Trophoblast cell (in vitro differentiated cells and primary cell): ENCODE measurements at regions not wholly inside any gene's neighbourhood (a gene's known extent, or its start where the extent isn't known, plus 50 kb on each side); places are given as distances from the start of the nearest gene placed in this dataset.

Experiments
- DNase-seq, 2 donors: peaks; one replicate each; pipeline ENCODE4 v3.0.0-alpha.2; 2016
- H2AFZ ChIP-seq: 2 replicates; pipeline ENCODE4 v1.6.1; 2013; ENCODE audit warnings: low read length, moderate library complexity, mild to moderate bottlenecking; ENCODE audit not compliant: insufficient read depth, poor library complexity
- H2AK5ac ChIP-seq: 2 replicates; pipeline ENCODE4 v1.6.1; 2013; ENCODE audit warnings: mild to moderate bottlenecking, low read length
- H2BK120ac ChIP-seq: 2 replicates; pipeline ENCODE4 v1.6.1; 2013; ENCODE audit warnings: low read length, mild to moderate bottlenecking, moderate library complexity; ENCODE audit not compliant: insufficient read depth, poor library complexity
- H2BK12ac ChIP-seq: 2 replicates; pipeline ENCODE4 v1.6.1; 2013; ENCODE audit warnings: mild to moderate bottlenecking, low read length, moderate library complexity
- H2BK5ac ChIP-seq: 2 replicates; pipeline ENCODE4 v1.6.1; 2013; ENCODE audit warnings: low read length, low read depth, moderate library complexity, mild to moderate bottlenecking; ENCODE audit not compliant: poor library complexity
- H3K14ac ChIP-seq: 2 replicates; pipeline ENCODE4 v1.6.1; 2013; ENCODE audit warnings: mild to moderate bottlenecking, low read length
- H3K18ac ChIP-seq: 2 replicates; pipeline ENCODE4 v1.6.1; 2013; ENCODE audit warnings: mild to moderate bottlenecking, low read length
- H3K23ac ChIP-seq: 2 replicates; pipeline ENCODE4 v1.6.1; 2013; ENCODE audit warnings: low read length
- H3K27ac ChIP-seq: 2 replicates; pipeline ENCODE4 v1.5.1; 2013; ENCODE audit warnings: low read depth, mild to moderate bottlenecking, inconsistent platforms, low read length, moderate library complexity
- H3K27me3 ChIP-seq: 2 replicates; pipeline ENCODE4 v1.6.1; 2013; ENCODE audit warnings: inconsistent platforms, mild to moderate bottlenecking, low read length, moderate library complexity; ENCODE audit not compliant: insufficient read depth
- H3K36me3 ChIP-seq, 2 experiments: 1 replicate in 1 of 2; 2 replicates in 1 of 2; pipeline ENCODE4 v1.6.1; 2013; ENCODE audit warnings: low read length in 2 of 2, mild to moderate bottlenecking in 2 of 2, moderate library complexity in 1 of 2; ENCODE audit not compliant: insufficient read depth in 2 of 2, control insufficient read depth in 1 of 2
- H3K4ac ChIP-seq: 2 replicates; pipeline ENCODE4 v1.6.1; 2013; ENCODE audit warnings: low read depth, mild to moderate bottlenecking, low read length, moderate library complexity
- H3K4me1 ChIP-seq, 2 experiments: 1 replicate in 1 of 2; 2 replicates in 1 of 2; pipeline ENCODE4 v1.6.1; 2013; ENCODE audit warnings: low read length in 2 of 2, mild to moderate bottlenecking in 2 of 2, moderate library complexity in 1 of 2; ENCODE audit not compliant: insufficient read depth in 2 of 2, control insufficient read depth in 1 of 2
- H3K4me2 ChIP-seq: 2 replicates; pipeline ENCODE4 v1.6.1; 2013; ENCODE audit warnings: inconsistent platforms, mild to moderate bottlenecking, low read length, moderate library complexity
- H3K4me3 ChIP-seq: 2 replicates; pipeline ENCODE4 v1.5.1; 2013; ENCODE audit warnings: mild to moderate bottlenecking, low read depth, low read length, inconsistent platforms
- H3K79me1 ChIP-seq: one replicate; pipeline ENCODE4 v1.6.1; 2013; ENCODE audit warnings: low read length
- H3K79me2 ChIP-seq: 2 replicates; pipeline ENCODE4 v1.6.1; 2013; ENCODE audit warnings: low read length, mild to moderate bottlenecking; ENCODE audit not compliant: control insufficient read depth, insufficient read depth, poor library complexity
- H3K9ac ChIP-seq: 2 replicates; pipeline ENCODE4 v1.6.1; 2013; ENCODE audit warnings: mild to moderate bottlenecking, low read length
- H3K9me3 ChIP-seq: 2 replicates; pipeline ENCODE4 v1.6.1; 2013; ENCODE audit warnings: low read depth, mild to moderate bottlenecking, control low read depth, inconsistent platforms, low read length; ENCODE audit not compliant: insufficient read depth
- H4K12ac ChIP-seq: 2 replicates; pipeline ENCODE4 v1.6.1; 2013; ENCODE audit warnings: low read depth, mild to moderate bottlenecking, low read length, moderate library complexity
- H4K8ac ChIP-seq: 2 replicates; pipeline ENCODE4 v1.6.1; 2013; ENCODE audit warnings: low read depth, mild to moderate bottlenecking, low read length, moderate library complexity
- H4K91ac ChIP-seq: one replicate; pipeline ENCODE4 v1.6.1; 2013; ENCODE audit warnings: low read depth, mild to moderate bottlenecking, low read length, moderate library complexity
- WGBS: extraction: QIAGEN DNeasy Blood & Tissue Kit; methylation state at CpG from one replicate; pipeline ENCODE4 v1.1.7; 2013; ENCODE audit warnings: missing lambda C conversion rate; ENCODE audit not compliant: insufficient read length, insufficient coverage; ENCODE audit errors: extremely low coverage; 5-methylcytosine and 5-hydroxymethylcytosine counted together

GRCh38 chrX:139192386-139192961, 338.1 kb upstream of the F9 start:
- H3K9ac ChIP-seq = no peak overlapping the region
- H3K4ac ChIP-seq = no peak overlapping the region
- H4K12ac ChIP-seq = no peak overlapping the region
- no peak overlapping the region for H3K14ac ChIP-seq
- H2BK12ac ChIP-seq = no peak overlapping the region
- H2AFZ ChIP-seq = no peak overlapping the region
- no peak overlapping the region for H3K4me2 ChIP-seq
- H2BK120ac ChIP-seq = no peak overlapping the region
- H2AK5ac ChIP-seq = no peak overlapping the region
- H3K4me1 ChIP-seq = no peaks in the 10 kb centered on the region
- no peak overlapping the region for H3K27ac ChIP-seq
- no peaks in the 10 kb centered on the region for H3K9me3 ChIP-seq
- peaks cover 3% of the 10 kb centered on the region for H3K27me3 ChIP-seq
- H3K4me3 ChIP-seq = no peak overlapping the region
- no CpG with 5 or more reads among the region's 6 CpGs for WGBS
- no peaks in the 10 kb centered on the region for H3K79me2 ChIP-seq
- no peak overlapping the region for H4K8ac ChIP-seq
- H3K36me3 ChIP-seq = no peaks in the 10 kb centered on the region
- no peak overlapping the region for H2BK5ac ChIP-seq
- DNase-seq = no peak
- no peaks in the 10 kb centered on the region for H3K79me1 ChIP-seq
- no peak overlapping the region for H3K23ac ChIP-seq
- no peak overlapping the region for H3K18ac ChIP-seq
- no peak overlapping the region for H4K91ac ChIP-seq

GRCh38 chrX:139191746-139192385, 338.7 kb upstream of the F9 start:
- no peaks in the 10 kb centered on the region for H3K79me2 ChIP-seq
- H3K14ac ChIP-seq = no peak overlapping the region
- H4K12ac ChIP-seq = no peak overlapping the region
- no peak overlapping the region for H3K23ac ChIP-seq
- H3K4me3 ChIP-seq = no peak overlapping the region
- H3K18ac ChIP-seq = no peak overlapping the region
- no peak overlapping the region for H2BK12ac ChIP-seq
- no peak overlapping the region for H3K4me2 ChIP-seq
- no peak overlapping the region for H3K27ac ChIP-seq
- no peaks in the 10 kb centered on the region for H3K4me1 ChIP-seq
- WGBS = no CpG with 5 or more reads among the region's 6 CpGs
- no peak overlapping the region for H2AFZ ChIP-seq
- H3K4ac ChIP-seq = no peak overlapping the region
- no peak overlapping the region for H4K91ac ChIP-seq
- H2BK120ac ChIP-seq = no peak overlapping the region
- no peak for DNase-seq
- peaks cover 3% of the 10 kb centered on the region for H3K27me3 ChIP-seq
- no peaks in the 10 kb centered on the region for H3K79me1 ChIP-seq
- H3K9ac ChIP-seq = no peak overlapping the region
- no peaks in the 10 kb centered on the region for H3K36me3 ChIP-seq
- no peak overlapping the region for H2AK5ac ChIP-seq
- no peak overlapping the region for H4K8ac ChIP-seq
- H2BK5ac ChIP-seq = no peak overlapping the region
- no peaks in the 10 kb centered on the region for H3K9me3 ChIP-seq

DNA sequence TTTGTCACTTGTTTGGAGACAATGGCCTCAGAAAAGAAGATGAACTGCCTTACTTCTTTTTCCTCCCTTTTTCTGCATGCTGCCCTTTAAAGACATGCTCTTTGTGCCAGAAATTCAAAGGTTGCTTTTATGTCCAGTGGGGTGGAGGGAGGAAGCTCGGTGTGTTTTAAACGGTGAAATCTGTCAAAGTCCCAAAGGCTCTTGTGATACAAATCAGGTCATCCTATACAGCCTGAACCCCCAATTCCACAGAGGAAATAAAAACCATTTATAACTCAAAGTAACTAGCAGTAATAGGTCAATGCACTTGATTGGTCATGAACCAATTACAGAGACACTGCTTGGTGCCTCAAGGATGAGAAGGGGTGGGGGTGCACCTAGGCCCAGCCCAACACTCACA, 339.3 kb upstream of the F9 start:
- H3K79me1 ChIP-seq = no peaks in the 10 kb centered on the region
- no peak overlapping the region for H2BK12ac ChIP-seq
- no peaks in the 10 kb centered on the region for H3K9me3 ChIP-seq
- no peaks in the 10 kb centered on the region for H3K36me3 ChIP-seq
- H2AK5ac ChIP-seq = no peak overlapping the region
- no peak overlapping the region for H3K9ac ChIP-seq
- H3K27me3 ChIP-seq = peaks cover 3% of the 10 kb centered on the region
- no peak overlapping the region for H3K14ac ChIP-seq
- no peak overlapping the region for H2AFZ ChIP-seq
- H3K79me2 ChIP-seq = no peaks in the 10 kb centered on the region
- H3K4me1 ChIP-seq = no peaks in the 10 kb centered on the region
- WGBS = no CpG with 5 or more reads among the region's 2 CpGs
- H3K4me3 ChIP-seq = no peak overlapping the region
- no peak overlapping the region for H2BK5ac ChIP-seq
- H3K27ac ChIP-seq = no peak overlapping the region
- H4K91ac ChIP-seq = no peak overlapping the region
- no peak overlapping the region for H3K23ac ChIP-seq
- H2BK120ac ChIP-seq = no peak overlapping the region
- H3K18ac ChIP-seq = no peak overlapping the region
- no peak overlapping the region for H3K4ac ChIP-seq
- no peak for DNase-seq
- H3K4me2 ChIP-seq = no peak overlapping the region
- no peak overlapping the region for H4K8ac ChIP-seq
- no peak overlapping the region for H4K12ac ChIP-seq

DNA sequence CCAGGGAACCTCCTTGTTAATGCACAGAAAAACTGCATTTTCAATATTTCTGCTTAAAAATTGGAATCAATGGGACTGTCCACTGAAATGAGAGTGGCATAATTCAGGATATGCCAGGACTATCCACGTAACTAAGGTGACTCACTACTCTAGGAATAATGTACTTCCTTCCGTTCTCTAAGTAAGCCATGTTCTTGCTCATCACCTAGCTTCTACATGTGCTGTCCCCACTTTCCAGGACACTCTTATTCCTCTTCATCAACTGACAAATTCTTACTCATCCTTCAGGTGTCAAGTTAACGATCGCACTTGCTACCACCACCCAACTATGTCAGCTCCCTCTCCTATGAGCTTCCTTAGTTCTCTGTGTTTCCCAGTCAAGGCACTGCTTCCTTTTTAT, 342.8 kb upstream of the F9 start:
- no peak overlapping the region for H3K4ac ChIP-seq
- no peaks in the 10 kb centered on the region for H3K79me2 ChIP-seq
- no peaks in the 10 kb centered on the region for H3K9me3 ChIP-seq
- H4K8ac ChIP-seq = no peak overlapping the region
- H3K79me1 ChIP-seq = no peaks in the 10 kb centered on the region
- no peak overlapping the region for H3K18ac ChIP-seq
- no peaks in the 10 kb centered on the region for H3K4me1 ChIP-seq
- H4K91ac ChIP-seq = no peak overlapping the region
- no peak overlapping the region for H2BK120ac ChIP-seq
- DNase-seq = no peak
- no peaks in the 10 kb centered on the region for H3K27me3 ChIP-seq
- H3K23ac ChIP-seq = no peak overlapping the region
- no peaks in the 10 kb centered on the region for H3K36me3 ChIP-seq
- H2BK12ac ChIP-seq = no peak overlapping the region
- no peak overlapping the region for H3K9ac ChIP-seq
- no peak overlapping the region for H3K4me3 ChIP-seq
- no peak overlapping the region for H3K14ac ChIP-seq
- H4K12ac ChIP-seq = no peak overlapping the region
- no peak overlapping the region for H2AFZ ChIP-seq
- WGBS = no CpG with 5 or more reads among the region's 4 CpGs
- no peak overlapping the region for H2AK5ac ChIP-seq
- no peak overlapping the region for H3K27ac ChIP-seq
- H3K4me2 ChIP-seq = no peak overlapping the region
- no peak overlapping the region for H2BK5ac ChIP-seq
